CD14-positive monocyte (primary cell): ENCODE measurements at regions not wholly inside any gene's neighbourhood (a gene's known extent, or its start where the extent isn't known, plus 50 kb on each side); places are given as distances from the start of the nearest gene placed in this dataset.

Source experiments
- DNase-seq, 3 donors: peaks; one replicate each; pipeline ENCODE4 v3.0.0-alpha.2; 2011 to 2022
- H2AFZ ChIP-seq: 2 replicates; pipeline ENCODE4 v1.6.0; 2012; ENCODE audit warnings: mild to moderate bottlenecking, low read depth, low read length, inconsistent platforms; ENCODE audit not compliant: insufficient read depth, poor library complexity, severe bottlenecking
- H3K27ac ChIP-seq, 2 donors: 1 replicate in 1 of 2; 2 replicates in 1 of 2; pipeline ENCODE4 v1.5.1; 2012 to 2013; ENCODE audit warnings: low read length in 2 of 2, control low read depth in 1 of 2, inconsistent platforms in 1 of 2, low read depth in 1 of 2, mild to moderate bottlenecking in 1 of 2
- H3K27me3 ChIP-seq, 2 donors: one replicate each; pipeline versions ENCODE4 v1.6.0 to v1.6.1; 2011 to 2013; ENCODE audit warnings: low read length in 2 of 2; ENCODE audit not compliant: control insufficient read depth in 2 of 2, insufficient read depth in 2 of 2
- H3K36me3 ChIP-seq, 2 donors: replicated peaks in 1 of 2; 1 replicate in 1 of 2; 2 replicates in 1 of 2; pipeline versions ENCODE4 v1.5.1 to v1.6.1; 2012 to 2013; ENCODE audit warnings: low read length in 2 of 2, control low read depth in 1 of 2, inconsistent platforms in 1 of 2, mild to moderate bottlenecking in 1 of 2; ENCODE audit not compliant: insufficient read depth in 2 of 2, control insufficient read depth in 1 of 2
- H3K4me1 ChIP-seq, 2 donors: 1 replicate in 1 of 2; 2 replicates in 1 of 2; pipeline versions ENCODE4 v1.5.1 to v1.6.1; 2012 to 2013; ENCODE audit warnings: low read length in 2 of 2, control low read depth in 1 of 2, inconsistent platforms in 1 of 2, mild to moderate bottlenecking in 1 of 2, moderate library complexity in 1 of 2; ENCODE audit not compliant: insufficient read depth in 2 of 2, control insufficient read depth in 1 of 2
- H3K4me2 ChIP-seq: replicated peaks from 2 replicates; pipeline ENCODE3; 2012; ENCODE audit warnings: low read length, moderate library complexity, mild to moderate bottlenecking; ENCODE audit not compliant: poor library complexity, severe bottlenecking; ENCODE audit errors: extremely low read depth
- H3K4me3 ChIP-seq, 3 experiments: fragments of 200-600 bp in 1 of 3; sonication (generic) in 1 of 3; replicated peaks in 1 of 3; 1 replicate in 2 of 3; 2 replicates in 1 of 3; pipeline ENCODE4 v1.5.1; 2011 to 2013; ENCODE audit warnings: low read length in 3 of 3, mild to moderate bottlenecking in 3 of 3, control low read depth in 2 of 3, low read depth in 2 of 3, inconsistent platforms in 1 of 3, moderate library complexity in 1 of 3
- H3K79me2 ChIP-seq: 2 replicates; pipeline ENCODE4 v1.6.0; 2012; ENCODE audit warnings: mild to moderate bottlenecking, control low read depth, inconsistent platforms, low read length, moderate library complexity; ENCODE audit not compliant: insufficient read depth
- H3K9ac ChIP-seq: 2 replicates; pipeline ENCODE4 v1.6.0; 2017; ENCODE audit warnings: low read length, mild to moderate bottlenecking; ENCODE audit not compliant: insufficient read depth, poor library complexity, severe bottlenecking
- H3K9me3 ChIP-seq, 2 donors: replicated peaks in 1 of 2; 1 replicate in 1 of 2; 2 replicates in 1 of 2; pipeline versions ENCODE4 v1.5.1 to v1.6.1; 2012 to 2013; ENCODE audit warnings: low read length in 2 of 2, control low read depth in 1 of 2; ENCODE audit not compliant: control insufficient read depth in 1 of 2, insufficient read depth in 1 of 2
- H4K20me1 ChIP-seq: 2 replicates; pipeline ENCODE4 v1.6.0; 2012; ENCODE audit warnings: mild to moderate bottlenecking, low read length, control low read depth, moderate library complexity; ENCODE audit not compliant: insufficient read depth
- H3K27ac Mint-ChIP-seq, 7 donors: one replicate each; pipeline ENCODE4 v1.8.0; 2020; ENCODE audit warnings: mild to moderate bottlenecking in 7 of 7, mixed read lengths in 7 of 7, moderate library complexity in 6 of 7, inconsistent platforms in 2 of 7
- H3K27me3 Mint-ChIP-seq, 3 donors: one replicate each; pipeline ENCODE4 v1.8.0; 2021 to 2022; ENCODE audit warnings: low read depth in 3 of 3, mild to moderate bottlenecking in 3 of 3, mixed read lengths in 3 of 3, moderate library complexity in 3 of 3, inconsistent platforms in 1 of 3
- H3K36me3 Mint-ChIP-seq, 2 donors: one replicate each; pipeline ENCODE4 v1.8.0; 2020; ENCODE audit warnings: mixed read lengths in 2 of 2, inconsistent platforms in 1 of 2, mild to moderate bottlenecking in 1 of 2
- H3K4me1 Mint-ChIP-seq: one replicate; pipeline ENCODE4 v1.8.0; 2020; ENCODE audit warnings: mild to moderate bottlenecking, mixed read lengths
- H3K4me3 Mint-ChIP-seq, 2 donors: one replicate each; pipeline ENCODE4 v1.8.0; 2020; ENCODE audit warnings: mild to moderate bottlenecking in 2 of 2, mixed read lengths in 2 of 2, moderate library complexity in 1 of 2
- H3K9me3 Mint-ChIP-seq, 7 donors: one replicate each; pipeline ENCODE4 v1.8.0; 2020 to 2022; ENCODE audit warnings: mixed read lengths in 7 of 7, mild to moderate bottlenecking in 6 of 7, moderate library complexity in 6 of 7, inconsistent platforms in 2 of 7
- WGBS: methylation state at CpG from one replicate; pipeline ENCODE4 v1.1.5; 2013; ENCODE audit warnings: missing lambda C conversion rate; ENCODE audit not compliant: insufficient coverage; 5-methylcytosine and 5-hydroxymethylcytosine counted together
- intact Hi-C, 2 donors: fragments of 100-400 bp; cut with micrococcal nuclease; formaldehyde crosslinking; loops; one replicate each; pipeline versions ENCODE4 v1.15.0 to v1.15.1; 2023
- TF ChIP-seq, protein P1 (sequence below): fragments of 200-600 bp; IDR thresholded peaks from one replicate; pipeline ENCODE4 v1.8.0; 2022; ENCODE audit warnings: antibody characterized with exemption, mild to moderate bottlenecking

DNA sequence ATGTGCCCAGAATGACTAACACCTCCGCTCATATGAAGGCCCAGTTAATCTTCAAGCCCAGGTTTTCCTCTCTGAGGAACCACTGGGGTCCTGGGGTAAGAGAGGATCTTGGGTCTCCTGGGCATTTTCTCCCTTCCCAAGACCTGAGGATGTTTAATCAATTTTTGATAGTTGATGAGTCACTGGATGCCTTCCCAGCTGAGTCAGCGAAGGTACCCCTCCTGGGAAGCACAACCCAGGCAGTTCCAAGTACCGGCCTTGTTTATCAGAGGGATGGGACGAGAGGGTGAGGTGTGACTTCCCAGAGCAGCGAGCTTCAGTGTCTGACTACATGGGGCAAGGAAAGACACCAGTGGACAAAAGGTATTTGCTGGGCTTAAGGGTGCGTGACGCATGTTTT is 119.6 kb upstream of the IL12B start:
- H3K27ac Mint-ChIP-seq, result no peak overlapping the region
- H3K4me1 Mint-ChIP-seq, result peaks cover 10% of the 10 kb centered on the region
- Histone ChIP-seq H3K36me3 (no peaks in the 10 kb centered on the region), H4K20me1 (no peaks in the 10 kb centered on the region), H3K79me2 (no peaks in the 10 kb centered on the region), H2AFZ (no peak overlapping the region), H3K9ac (no peak overlapping the region), H3K4me1 (no peaks in the 10 kb centered on the region), H3K4me2 (no peak overlapping the region), H3K9me3 (no peaks in the 10 kb centered on the region), H3K4me3 (no peak overlapping the region), H3K27me3 (peaks cover 1 to 7% of the 10 kb centered on the region in 2 donors), H3K27ac (no peak overlapping the region)
- intact Hi-C loops, result no loop called here
- H3K9me3 Mint-ChIP-seq, result no peaks in the 10 kb centered on the region
- H3K36me3 Mint-ChIP-seq, result no peaks in the 10 kb centered on the region
- no peak for DNase-seq
- WGBS, result 95% methylated on average over 4 of the region's 7 CpGs
- H3K27me3 Mint-ChIP-seq, result peaks cover 8 to 14% (median 9%) of the 10 kb centered on the region in 3 donors
- TF ChIP-seq, protein P1, sequence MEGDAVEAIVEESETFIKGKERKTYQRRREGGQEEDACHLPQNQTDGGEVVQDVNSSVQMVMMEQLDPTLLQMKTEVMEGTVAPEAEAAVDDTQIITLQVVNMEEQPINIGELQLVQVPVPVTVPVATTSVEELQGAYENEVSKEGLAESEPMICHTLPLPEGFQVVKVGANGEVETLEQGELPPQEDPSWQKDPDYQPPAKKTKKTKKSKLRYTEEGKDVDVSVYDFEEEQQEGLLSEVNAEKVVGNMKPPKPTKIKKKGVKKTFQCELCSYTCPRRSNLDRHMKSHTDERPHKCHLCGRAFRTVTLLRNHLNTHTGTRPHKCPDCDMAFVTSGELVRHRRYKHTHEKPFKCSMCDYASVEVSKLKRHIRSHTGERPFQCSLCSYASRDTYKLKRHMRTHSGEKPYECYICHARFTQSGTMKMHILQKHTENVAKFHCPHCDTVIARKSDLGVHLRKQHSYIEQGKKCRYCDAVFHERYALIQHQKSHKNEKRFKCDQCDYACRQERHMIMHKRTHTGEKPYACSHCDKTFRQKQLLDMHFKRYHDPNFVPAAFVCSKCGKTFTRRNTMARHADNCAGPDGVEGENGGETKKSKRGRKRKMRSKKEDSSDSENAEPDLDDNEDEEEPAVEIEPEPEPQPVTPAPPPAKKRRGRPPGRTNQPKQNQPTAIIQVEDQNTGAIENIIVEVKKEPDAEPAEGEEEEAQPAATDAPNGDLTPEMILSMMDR, result no peak
- no peak overlapping the region for H3K4me3 Mint-ChIP-seq

DNA sequence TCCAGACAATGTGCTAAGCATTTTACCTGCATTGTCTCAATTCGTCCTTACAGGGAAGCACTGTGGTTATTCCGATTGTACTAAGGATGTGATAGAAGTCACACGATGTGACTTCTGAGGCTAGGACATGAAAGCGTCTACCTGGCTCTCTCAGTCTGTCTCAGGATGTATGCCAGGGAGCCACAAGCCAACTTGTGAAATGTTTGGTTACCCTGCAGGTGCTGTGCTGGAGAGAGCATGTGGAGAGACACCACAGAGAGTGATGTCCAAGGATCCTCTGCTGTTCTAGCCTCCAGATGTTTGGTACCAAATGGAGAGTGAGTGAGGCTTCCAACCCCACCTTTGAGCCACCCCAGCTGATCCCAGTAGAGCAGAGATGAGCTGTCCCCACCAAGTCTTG is 120.1 kb upstream of the IL12B start:
- Histone ChIP-seq H2AFZ (no peak overlapping the region), H3K4me3 (no peak overlapping the region), H3K27ac (no peak overlapping the region), H3K9me3 (no peaks in the 10 kb centered on the region), H4K20me1 (no peaks in the 10 kb centered on the region), H3K4me1 (no peaks in the 10 kb centered on the region), H3K27me3 (peaks cover 2 to 7% of the 10 kb centered on the region in 2 donors), H3K36me3 (no peaks in the 10 kb centered on the region), H3K4me2 (no peak overlapping the region), H3K9ac (no peak overlapping the region), H3K79me2 (no peaks in the 10 kb centered on the region)
- H3K4me1 Mint-ChIP-seq, result peaks cover 10% of the 10 kb centered on the region
- no peak overlapping the region for H3K27ac Mint-ChIP-seq
- TF ChIP-seq, protein P1, result no peak
- WGBS, result 100% methylated on average over 3 of the region's 4 CpGs
- H3K4me3 Mint-ChIP-seq, result no peak overlapping the region
- H3K27me3 Mint-ChIP-seq, result peaks cover 8 to 14% (median 9%) of the 10 kb centered on the region in 3 donors
- H3K36me3 Mint-ChIP-seq, result no peaks in the 10 kb centered on the region
- no peaks in the 10 kb centered on the region for H3K9me3 Mint-ChIP-seq
- DNase-seq, result no peak
- intact Hi-C loops, result no loop called here
